HG03432 (cell line): ENCODE measurements at regions not wholly inside any gene's neighbourhood (a gene's known extent, or its start where the extent isn't known, plus 50 kb on each side); places are given as distances from the start of the nearest gene placed in this dataset.
"Not testable (repeated sequence)": the region's sequence is repeated elsewhere in the genome, so short reads cannot be mapped to it uniquely, and the experiment has no call there.

ENCODE experiments used
- ATAC-seq: cut with Tn5 transposase; IDR thresholded peaks from one replicate; pipeline ENCODE4 v1.9.1; 2021; ENCODE audit warnings: mild to moderate bottlenecking, moderate library complexity; ENCODE audit not compliant: unreplicated experiment

DNA sequence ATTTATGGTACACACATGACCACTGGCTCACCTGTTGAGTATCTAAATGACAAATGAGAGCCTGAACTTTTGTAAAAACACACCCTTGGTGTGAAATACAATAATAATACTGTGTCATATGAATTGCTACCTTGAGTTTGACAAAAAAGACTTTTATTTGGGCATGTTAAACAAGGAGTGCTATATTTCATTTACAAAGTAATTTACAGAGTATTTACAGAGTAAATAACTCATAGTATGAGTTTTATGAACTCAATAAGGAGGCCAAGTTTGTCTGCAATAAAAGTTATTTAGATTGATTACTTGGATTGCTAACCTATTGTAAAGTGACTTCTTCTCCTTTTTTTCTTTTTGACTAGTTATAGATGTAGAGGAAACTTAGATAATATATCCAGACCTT, 146.0 kb upstream of the NUDT12 start:
- ATAC-seq: no peak

DNA sequence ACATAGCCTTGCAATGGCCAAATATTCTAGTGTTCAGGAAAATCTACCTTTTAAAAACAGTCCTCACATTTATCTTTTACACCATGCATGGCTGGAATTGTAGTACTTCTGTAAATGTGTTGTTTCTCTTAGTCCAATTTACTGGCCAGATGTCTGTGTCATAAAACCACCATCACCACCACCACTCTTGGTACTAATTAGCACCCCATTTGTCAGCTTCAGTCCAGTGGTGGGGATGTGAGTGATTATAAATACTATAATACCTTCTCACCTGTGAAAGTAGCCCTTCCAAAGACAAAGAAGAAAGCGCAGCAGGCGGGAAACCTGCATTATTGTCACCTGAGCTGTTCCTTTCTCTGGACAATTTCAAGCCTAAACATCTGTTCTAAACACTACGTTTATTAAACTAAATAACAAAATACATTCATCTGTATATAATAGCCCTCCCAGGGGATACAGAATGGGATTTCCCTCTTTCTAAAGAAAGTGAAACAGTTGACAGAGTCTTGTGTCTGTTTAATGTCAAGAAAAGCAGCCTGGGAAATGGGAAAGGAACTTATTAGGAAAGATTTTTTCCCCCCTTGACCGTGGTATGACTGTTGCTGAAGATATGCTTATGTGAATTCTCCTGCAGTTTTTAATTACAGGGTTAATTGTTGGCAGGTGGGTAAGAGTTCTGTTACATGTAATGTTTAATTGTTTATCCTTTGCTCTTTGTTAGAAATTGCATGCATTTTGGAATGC, 144.5 kb upstream of the NUDT12 start:
- no peak for ATAC-seq

DNA sequence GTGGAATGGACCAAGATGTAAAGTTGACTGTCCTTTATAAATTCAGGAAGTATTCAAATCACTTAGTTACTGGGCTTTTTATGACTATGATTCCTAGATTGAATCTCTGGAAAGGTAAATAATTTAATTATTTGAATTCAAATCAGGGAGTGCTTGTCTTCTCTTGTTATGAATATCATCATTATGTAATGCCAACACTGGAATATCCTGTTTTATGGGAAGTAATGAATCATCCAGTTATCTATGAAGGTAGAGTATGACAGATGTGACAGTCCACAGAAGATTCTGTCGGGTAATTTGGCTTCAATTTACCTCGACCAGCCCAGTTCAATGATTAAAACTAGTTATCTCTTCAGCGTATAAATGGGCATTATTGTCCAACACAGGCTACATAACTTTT, 141.0 kb upstream of the NUDT12 start:
- no peak for ATAC-seq

DNA sequence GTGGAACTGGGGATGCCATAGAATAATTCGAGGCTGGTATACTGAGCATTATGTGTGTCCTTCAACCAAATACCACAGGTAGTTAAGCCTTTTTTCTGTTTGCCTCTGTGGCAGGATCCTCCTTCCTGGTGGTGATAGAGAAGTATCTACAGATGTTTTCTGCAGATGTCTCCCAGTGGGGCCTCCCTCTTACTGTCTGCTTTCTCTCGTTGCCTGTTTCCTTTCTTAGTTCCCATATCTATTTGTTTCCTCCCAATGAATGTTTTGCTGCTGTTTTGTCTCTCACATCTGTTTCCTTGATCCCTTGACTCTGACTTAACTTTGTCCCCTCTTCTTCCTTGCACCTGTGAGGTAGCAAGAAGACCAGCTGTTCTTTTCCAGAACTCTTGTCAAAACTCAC, 130.9 kb upstream of the NUDT12 start:
- ATAC-seq: no peak

DNA sequence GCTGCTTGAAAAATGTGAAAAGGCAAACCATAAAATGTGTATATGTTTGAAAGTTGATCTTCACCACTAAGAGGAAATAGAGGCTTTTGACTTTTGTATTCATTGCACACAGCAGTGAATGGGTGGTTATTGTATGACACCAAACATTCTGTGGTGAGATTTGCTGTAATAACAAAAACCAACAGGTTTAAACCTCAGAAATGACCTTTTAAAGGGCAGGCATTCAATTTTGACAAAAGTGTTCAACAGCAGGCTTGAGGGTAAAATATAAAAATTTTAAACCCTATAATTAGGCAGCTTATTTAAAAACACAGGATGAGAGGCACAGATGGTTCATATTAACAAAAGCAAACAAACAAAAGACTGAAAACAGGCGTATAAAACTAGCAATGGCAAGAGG, 128.1 kb upstream of the NUDT12 start:
- no peak for ATAC-seq

DNA sequence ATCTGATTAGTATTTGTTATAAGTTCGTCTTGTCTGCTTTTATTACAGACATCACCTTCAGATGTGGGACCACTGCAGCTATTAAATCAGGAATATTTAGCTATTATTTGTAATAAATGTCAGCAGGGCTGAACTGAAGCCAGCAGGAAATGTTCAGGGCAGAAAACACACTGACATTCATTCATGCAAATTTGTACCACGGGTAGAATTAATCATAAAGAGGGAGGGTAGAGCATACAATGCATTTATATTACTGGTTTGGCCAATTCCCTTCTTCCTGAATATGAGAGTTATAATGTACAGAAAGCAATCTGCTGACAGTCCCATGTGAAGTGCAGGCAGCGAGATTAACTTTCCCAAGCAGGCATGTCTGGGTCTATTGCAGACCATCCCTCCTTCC, 117.3 kb upstream of the NUDT12 start:
- no peak for ATAC-seq

DNA sequence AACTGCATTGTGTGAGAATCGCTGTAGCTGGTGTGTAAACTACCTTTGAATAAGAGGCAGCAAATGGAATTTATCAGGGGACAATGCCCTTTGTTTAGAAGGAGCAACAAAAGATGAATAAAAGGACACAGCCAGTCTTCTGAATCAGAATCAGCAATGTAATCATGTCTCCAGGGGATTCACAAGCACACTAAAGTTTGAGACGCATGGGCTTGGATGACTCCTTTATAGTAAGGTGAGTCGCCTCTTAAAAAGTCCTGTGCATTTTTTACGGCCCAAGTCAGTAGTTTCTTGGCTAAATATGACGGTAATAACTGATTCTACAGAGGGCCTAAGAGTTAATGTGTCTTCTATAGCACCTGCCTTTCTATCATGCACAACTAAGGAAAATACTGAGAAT, 113.6 kb upstream of the NUDT12 start:
- ATAC-seq: not testable (repeated sequence)

DNA sequence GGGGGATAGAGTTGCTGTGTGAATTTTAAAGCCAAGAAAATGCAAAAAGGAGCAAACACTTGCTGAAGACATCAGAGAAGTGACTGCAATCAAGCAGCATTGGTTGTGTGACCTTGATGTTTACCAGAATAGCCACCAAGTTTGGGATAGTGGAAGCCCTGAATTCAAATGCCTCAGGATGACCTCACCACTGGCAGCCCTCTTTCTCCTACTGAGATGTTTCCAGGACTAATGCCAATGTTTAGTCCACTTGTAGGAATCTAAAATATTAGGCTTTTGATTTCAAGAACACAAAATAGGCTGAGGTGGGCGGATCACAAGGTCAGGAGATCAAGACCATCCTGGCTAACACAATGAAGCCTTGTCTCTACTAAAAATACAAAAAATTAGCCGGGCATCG, 112.2 kb upstream of the NUDT12 start:
- no peak for ATAC-seq

DNA sequence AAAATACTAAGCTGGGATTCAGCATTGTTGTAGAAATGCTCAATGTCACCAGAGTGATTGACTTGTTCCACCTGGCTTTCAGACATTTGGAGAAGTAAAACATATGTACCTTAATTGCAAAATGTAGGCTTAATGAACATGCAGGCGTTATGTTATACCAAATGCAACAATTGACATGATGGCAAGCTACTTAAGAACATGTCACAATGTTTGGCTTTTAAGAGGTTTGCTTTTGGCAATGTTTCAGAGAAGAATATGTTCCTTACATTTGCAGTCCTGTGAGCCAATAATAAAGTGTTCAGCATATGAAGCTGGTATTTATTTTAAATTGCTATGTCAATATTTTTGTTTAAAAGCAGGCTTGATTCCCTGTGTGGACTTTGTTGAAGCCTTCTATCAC, 111.7 kb upstream of the NUDT12 start:
- no peak for ATAC-seq

DNA sequence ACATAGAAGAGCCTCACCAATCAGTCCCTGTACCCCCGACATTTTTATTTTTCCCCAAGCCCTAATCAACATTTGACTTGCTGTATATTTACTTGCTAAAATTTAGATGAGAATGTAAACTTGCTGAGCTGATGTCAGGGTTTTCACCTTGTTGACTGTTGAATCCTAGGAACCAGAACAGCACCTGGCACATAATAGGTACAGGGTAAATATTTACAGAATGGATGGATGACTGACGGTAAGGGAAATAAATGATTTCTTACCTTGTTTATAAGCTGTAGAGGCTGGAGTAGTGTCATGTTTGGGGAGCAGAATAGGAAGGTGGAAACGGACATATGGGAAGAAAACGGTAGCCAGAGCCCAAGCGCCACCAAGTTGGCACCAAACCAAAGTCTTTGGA, 107.0 kb upstream of the NUDT12 start:
- ATAC-seq: no peak

DNA sequence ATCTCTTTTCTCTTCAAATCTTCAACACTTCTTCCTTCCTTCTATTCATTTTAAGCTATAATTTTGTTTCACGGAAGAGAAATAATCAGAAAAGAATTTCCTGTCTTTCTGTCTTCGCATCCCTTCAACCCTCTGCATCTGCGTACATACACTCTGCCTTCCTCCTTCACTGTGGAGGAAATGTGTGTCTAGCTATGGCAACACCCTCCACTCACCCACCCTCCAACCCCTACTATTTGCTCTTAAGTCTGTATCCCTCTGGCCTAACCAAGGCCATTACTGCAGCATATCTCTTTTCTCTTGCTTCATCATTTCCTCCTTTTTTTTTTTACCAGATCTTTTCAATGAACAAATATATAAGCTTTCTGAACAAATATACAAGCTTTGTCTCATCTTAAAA, 105.7 kb upstream of the NUDT12 start:
- no peak for ATAC-seq

DNA sequence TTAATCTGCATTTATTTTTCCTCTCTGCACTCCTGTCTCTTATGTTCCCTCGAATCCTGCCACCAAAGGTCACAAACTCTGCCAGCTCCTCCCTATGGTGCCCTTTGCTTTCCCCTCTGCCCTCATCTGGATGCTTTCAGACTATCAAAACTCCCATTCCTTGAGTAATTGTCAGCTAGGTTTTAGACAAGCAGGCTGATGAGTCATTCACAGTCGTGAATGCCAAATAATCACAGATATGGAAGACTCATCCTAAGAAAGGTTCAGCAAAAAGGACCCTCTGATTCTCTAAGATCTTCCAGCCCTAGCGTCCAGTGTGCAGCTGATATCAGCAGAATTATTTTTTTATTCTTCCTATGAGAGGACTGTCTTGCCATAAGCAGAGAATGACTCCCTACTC, 104.5 kb upstream of the NUDT12 start:
- no peak for ATAC-seq

DNA sequence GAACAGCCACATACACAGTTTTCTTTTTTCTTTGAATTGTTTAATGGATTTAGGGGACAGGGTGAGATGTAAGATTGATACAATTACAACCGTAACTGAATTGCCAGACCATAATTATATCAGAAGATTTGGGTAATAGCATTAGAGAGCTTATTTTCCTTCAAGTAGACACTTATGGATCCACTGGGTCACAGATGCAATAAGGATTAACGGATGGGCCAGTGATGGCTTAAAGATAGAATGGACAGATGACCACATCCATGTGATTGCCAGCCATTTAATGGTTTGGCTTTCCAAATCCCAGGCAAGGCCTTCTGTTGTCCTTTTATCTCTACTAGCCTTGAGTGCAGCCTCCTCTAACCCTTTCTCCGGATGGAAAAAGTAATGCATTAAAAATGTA, 94.7 kb upstream of the NUDT12 start:
- no peak for ATAC-seq

DNA sequence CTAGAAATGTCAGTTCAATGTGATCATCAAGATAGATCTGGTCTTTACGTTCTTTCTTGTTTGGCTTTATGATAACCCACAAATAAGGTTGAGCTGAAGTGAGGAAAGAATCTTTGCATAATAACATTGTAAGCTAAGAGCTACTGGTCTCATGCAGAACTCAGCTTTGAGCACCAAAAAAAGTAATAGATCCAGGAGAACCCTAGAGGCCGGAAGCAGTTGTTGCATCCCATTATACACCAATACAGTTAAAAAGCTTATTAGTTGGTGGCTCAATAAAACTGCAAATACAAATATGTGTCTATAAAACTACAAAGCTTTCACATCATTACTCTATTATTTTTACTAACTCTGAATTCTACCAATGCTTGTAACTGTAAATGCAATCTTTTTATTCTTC, 85.5 kb upstream of the NUDT12 start:
- no peak for ATAC-seq

DNA sequence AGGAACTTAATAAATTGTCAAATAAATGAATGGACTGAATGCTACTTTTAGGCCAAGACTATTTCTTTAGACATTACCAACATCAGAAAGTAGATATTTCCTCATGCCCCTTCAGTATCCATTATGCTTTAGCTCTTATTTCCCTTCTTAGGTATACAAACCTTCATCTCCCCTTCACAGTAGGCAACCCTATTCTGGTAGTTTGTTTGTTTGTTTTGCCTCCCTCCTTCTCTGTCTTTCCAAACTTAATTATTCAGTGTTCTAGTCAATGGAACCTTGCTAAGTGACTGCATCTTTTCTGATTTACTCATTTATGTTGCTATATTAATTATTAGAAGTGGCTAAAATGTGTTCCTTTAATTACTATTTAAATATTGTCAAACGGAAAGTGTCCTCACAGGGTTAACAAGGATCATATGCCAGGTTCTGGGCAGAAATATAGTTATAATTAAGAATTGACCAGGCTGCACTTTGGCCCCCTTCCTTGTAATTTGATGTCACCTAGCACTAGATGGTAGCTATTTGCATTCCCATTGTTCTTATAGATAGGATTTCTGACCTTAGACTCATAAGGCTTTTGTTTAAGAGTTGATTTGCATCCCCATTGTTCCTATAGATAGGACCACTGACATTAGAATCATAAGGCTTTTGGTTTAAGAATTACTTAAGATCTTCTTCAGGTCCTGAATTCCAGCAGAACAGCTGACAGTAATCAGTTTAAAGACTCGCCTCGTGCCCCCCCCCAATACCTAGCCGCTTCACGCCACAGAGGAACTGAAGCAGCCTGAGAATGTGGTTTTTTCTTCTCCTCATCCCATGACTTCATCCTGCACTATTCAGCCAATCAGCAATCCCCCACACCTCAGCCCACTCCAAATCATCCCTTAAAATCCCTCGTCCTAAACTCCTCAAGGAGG, 84.4 kb upstream of the NUDT12 start:
- no peak for ATAC-seq

DNA sequence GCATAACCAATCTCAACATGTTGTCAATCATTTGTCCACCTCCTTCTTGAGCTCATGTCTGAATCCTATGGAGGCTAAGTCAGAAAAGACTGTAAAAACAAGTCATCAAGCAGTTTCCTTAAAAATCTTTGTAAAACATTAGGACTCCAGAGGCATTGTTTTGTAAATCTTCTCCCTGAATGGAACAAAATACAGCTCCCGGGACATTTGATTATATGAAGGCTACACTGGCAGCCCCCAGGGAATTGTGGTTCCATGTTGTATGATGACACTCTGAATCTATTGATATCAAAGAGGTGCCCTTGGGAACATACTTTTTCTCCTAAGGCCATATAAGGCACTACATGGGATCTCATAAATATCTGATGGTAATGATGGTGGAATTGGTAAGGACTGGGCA, 83.2 kb upstream of the NUDT12 start:
- no peak for ATAC-seq

DNA sequence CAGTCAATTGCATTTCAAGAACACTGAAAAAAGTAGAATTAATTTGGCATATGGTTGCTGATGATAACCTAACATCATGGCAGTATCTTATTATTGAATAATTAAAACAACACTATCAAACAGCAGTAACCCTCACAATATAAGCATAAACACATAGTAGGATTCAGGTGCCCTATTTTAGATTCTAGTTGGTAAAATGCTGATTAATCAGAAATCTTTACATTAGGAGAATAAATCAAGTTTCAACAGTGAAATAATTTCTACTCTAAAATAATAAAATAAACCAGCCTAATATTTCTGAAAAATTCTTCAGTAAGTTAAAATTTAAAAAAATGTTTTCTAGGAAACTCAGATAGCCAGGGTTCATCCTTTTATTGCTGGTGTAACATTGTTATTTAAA, 76.4 kb upstream of the NUDT12 start:
- ATAC-seq: no peak

DNA sequence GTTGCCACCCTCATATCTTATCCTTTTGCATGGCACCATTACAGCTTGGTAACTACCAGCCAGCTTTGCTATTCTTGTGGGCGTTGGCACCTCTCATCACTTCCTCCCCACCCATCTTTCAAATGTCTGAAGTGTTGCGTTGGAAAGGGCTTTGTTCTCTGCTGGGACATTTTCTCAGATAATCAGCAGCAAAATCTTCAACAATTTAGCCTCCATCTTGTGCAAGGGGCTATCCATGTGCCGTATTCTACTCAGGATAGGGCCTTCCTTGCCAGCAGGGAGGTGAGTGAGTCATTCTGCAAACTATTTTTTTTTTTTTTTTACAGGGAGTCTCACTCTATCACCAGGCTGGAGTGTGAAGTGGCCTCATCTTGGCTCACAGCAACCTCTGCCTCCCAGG, 62.1 kb upstream of the NUDT12 start:
- no peak for ATAC-seq

DNA sequence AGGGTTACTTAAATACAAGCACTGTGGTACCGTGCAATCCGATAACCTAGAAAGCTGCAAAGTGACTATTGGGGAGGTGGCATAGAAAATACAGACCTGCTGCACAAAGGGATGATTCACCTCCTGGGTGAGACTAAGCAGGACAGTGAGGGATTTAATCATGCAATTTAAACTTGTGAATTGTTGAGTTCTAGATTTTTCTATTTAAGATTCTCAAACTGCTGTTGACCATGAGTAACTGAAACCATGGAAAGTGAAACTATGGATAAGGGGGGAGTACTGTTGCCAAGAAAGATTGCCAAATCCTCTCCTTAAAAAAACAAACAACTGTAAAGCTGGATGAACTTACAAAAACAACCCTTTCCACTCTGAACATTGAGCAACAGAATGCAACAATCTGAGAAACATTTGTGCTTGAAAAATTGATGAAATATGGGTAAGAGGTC, 61.5 kb upstream of the NUDT12 start:
- no peak for ATAC-seq

DNA sequence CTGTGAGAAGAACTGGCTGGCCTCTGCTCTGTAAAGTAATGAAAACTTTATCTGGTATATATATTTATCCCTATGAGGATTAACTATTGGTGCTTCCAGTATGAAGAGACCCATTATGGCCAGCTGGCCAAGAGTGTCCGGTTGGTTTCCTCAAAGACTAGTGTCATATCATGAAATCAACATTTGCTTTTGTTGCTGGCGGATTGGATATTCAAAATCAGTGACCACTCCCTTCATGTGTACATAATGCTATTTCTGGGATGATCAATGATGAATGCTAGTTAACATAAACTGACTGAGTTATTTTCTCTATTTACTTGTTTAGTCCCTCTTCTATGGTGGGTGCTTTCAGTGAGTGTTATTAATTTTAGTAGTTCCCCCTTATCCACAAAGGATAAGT, 60.8 kb upstream of the NUDT12 start:
- ATAC-seq: no peak

DNA sequence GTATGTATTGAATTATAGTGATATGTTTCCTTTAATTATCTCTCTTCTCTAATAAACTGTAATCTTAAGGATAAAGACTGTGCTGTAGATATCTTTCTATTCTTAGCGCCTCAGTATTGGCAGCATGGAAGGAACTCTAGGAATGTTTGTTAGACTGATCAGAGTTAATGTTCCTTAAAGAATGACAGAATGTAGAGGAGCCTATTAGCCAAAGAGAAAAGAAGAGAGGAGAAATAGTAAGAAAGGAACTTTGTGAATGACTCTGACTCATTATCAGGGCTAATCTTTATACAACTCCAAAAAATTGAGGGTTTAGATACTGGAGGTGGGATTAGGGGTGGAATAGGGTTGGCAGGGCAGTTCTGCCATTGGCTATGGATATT, 59.0 kb upstream of the NUDT12 start:
- no peak for ATAC-seq

DNA sequence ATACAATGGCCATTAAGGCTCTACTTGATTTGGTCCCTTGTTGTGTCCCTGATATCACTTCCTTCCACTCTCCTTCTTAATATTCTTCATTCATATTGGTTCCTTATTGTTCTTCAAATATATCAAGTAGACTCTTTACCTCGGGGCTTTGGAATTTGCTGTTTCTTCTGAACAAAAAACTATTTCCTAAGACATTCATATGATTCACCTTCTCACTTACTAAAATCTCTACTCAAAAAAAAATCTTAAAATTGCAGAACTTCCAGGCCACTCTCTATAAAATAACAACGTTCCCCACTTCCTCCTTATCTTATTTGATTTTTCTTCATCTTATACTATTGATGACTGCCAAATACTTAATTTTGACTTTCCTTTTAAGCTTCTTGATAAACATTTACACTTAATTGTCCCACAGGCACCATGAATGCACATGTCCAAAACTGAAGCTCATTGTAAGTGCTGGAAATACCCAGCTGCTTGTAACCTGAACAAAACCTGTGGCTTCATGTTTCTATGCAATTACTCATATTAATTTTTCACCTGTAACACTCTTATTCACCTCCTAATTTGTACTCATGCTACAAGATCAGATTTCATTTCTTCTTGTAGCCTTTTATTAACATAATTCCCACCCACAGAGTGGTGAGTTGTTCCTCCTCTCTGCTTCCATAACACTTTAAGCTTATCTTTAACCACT, 58.4 kb upstream of the NUDT12 start:
- ATAC-seq: no peak
